Activated CD8-positive, alpha-beta T cell treated with anti-CD3 and anti-CD28 coated beads for 36 hours (primary cell): ENCODE measurements at regions not wholly inside any gene's neighbourhood (a gene's known extent, or its start where the extent isn't known, plus 50 kb on each side); places are given as distances from the start of the nearest gene placed in this dataset.

ENCODE experiments used
- ATAC-seq: fragments of 200-7000 bp; cut with Tn5 transposase; one replicate; pipeline ENCODE4 v1.10.0; 2021; ENCODE audit warnings: mild to moderate bottlenecking, moderate library complexity
- CTCF ChIA-PET: fragments of 350-600 bp; sonication (Branson Sonifier 250); formaldehyde crosslinking; loops from one replicate; lab custom pipeline; 2021; ENCODE audit warnings: antibody characterized with exemption; lab: Charles Lee
- POLR2A ChIA-PET: fragments of 350-600 bp; sonication (Branson Sonifier 250); formaldehyde crosslinking; loops from one replicate; lab custom pipeline; 2021; ENCODE audit warnings: antibody characterized with exemption; lab: Charles Lee
- DNase-seq: peaks from one replicate; pipeline ENCODE4 v3.0.0-alpha.2; 2020
- H3K27ac Mint-ChIP-seq: one replicate; pipeline ENCODE4 v1.8.0; 2021; ENCODE audit warnings: mild to moderate bottlenecking, mixed read lengths
- H3K27me3 Mint-ChIP-seq: one replicate; pipeline ENCODE4 v1.8.0; 2021; ENCODE audit warnings: mixed read lengths
- H3K36me3 Mint-ChIP-seq: one replicate; pipeline ENCODE4 v1.8.0; 2021; ENCODE audit warnings: low read depth, mixed read lengths
- H3K4me1 Mint-ChIP-seq: one replicate; pipeline ENCODE4 v1.8.0; 2021; ENCODE audit warnings: low read depth, mixed read lengths
- H3K4me3 Mint-ChIP-seq: one replicate; pipeline ENCODE4 v1.8.0; 2021; ENCODE audit warnings: mild to moderate bottlenecking, moderate library complexity, mixed read lengths
- H3K9me3 Mint-ChIP-seq: one replicate; pipeline ENCODE4 v1.8.0; 2021; ENCODE audit warnings: mixed read lengths
- CTCF ChIP-seq: fragments of 200-600 bp; IDR thresholded peaks from one replicate; pipeline ENCODE4 v1.8.0; 2022; ENCODE audit warnings: antibody characterized with exemption, mild to moderate bottlenecking
- intact Hi-C: fragments of 100-400 bp; cut with micrococcal nuclease; formaldehyde crosslinking; loops from one replicate; pipeline ENCODE4 v1.10.0; 2022

- no peak for DNase-seq
- Mint-ChIP-seq H3K4me3 (no peak overlapping the region), H3K27me3 (no peaks in the 10 kb centered on the region), H3K4me1 (no peaks in the 10 kb centered on the region), H3K9me3 (no peaks in the 10 kb centered on the region), H3K36me3 (no peaks in the 10 kb centered on the region), H3K27ac (no peak overlapping the region)
- intact Hi-C loops: no loop called here
- TF ChIP-seq CTCF: no peak
- ChIA-PET POLR2A (no interaction called here), CTCF (no interaction called here)
- ATAC-seq: no peak
These were observed 52.4 kb upstream of the EPHA4 start for GRCh38 chr2:221624475-221624874.
